K562 (cell line): ENCODE measurements at regions not wholly inside any gene's neighbourhood (a gene's known extent, or its start where the extent isn't known, plus 50 kb on each side); places are given as distances from the start of the nearest gene placed in this dataset.

Source experiments
- ATAC-seq: fragments of 200-7000 bp; cut with Tn5 transposase; 3 replicates; pipeline ENCODE4 v1.9.1; 2020; ENCODE audit warnings: moderate library complexity
- BruUV-seq: library from RNA; stranded (reverse); fragments of 400-500 nt; replicated peaks from 2 replicates; lab custom pipeline; 2021; lab: Mats Ljungman, UMichigan
- CTCF ChIA-PET: fragments of 300-600 bp; formaldehyde crosslinking; extraction: SDS; loops from one replicate; lab custom pipeline; 2021; ENCODE audit warnings: low intra/inter-chr PET ratio; lab: Yijun Ruan, JAX
- POLR2A ChIA-PET: fragments of 300-600, 350-650 bp; sonication (Branson Sonifier 250); formaldehyde crosslinking; extraction: SDS; loops from one replicate; lab custom pipeline; 2021; ENCODE audit warnings: antibody characterized with exemption, inconsistent platforms; lab: Yijun Ruan, JAX
- DNase-seq, 4 experiments: peaks; one replicate each; pipeline versions ENCODE4 v3.0.0 to v3.0.0-alpha.2; 2011 to 2018; ENCODE audit warnings: low spot score in 3 of 4, mixed read lengths in 3 of 4; ENCODE audit errors: extremely low read depth in 1 of 4
- FAIRE-seq: peaks from 2 replicates; lab custom pipeline; 2011; peaks lifted over from hg19 to GRCh38; lab: Jason Lieb, UNC
- H2AFZ ChIP-seq: 2 replicates; pipeline ENCODE4 v1.6.0; 2011; ENCODE audit warnings: low read depth, low read length, control low read depth, inconsistent platforms
- H3K27ac ChIP-seq: fragments of 200-600 bp; 3 replicates; pipeline ENCODE4 v1.8.0; 2011; ENCODE audit warnings: low read depth, mild to moderate bottlenecking, control low read depth, inconsistent platforms, low read length, moderate library complexity, mixed read lengths; ENCODE audit errors: extremely low read depth
- H3K27me3 ChIP-seq, 2 experiments: fragments of 300-600 bp in 1 of 2; 2 replicates in 1 of 2; 3 replicates in 1 of 2; pipeline versions ENCODE4 v1.6.0 to v1.8.0; 2011; ENCODE audit warnings: inconsistent platforms in 2 of 2, low read length in 2 of 2, mild to moderate bottlenecking in 1 of 2, mixed read lengths in 1 of 2, moderate library complexity in 1 of 2; ENCODE audit not compliant: control insufficient read depth in 2 of 2, insufficient read depth in 2 of 2
- H3K36me3 ChIP-seq: fragments of 300-600 bp; 3 replicates; pipeline ENCODE4 v1.8.0; 2011; ENCODE audit warnings: mild to moderate bottlenecking, low read length, inconsistent platforms; ENCODE audit not compliant: control insufficient read depth, insufficient read depth
- H3K4me1 ChIP-seq, 2 experiments: fragments of 200-600 bp in 1 of 2; replicated peaks in 1 of 2; 2 replicates in 1 of 2; 3 replicates in 1 of 2; pipeline versions ENCODE4 v1.5.1 to v1.8.0; 2011; ENCODE audit warnings: inconsistent platforms in 2 of 2, low read length in 2 of 2, mild to moderate bottlenecking in 1 of 2, mixed read lengths in 1 of 2, moderate library complexity in 1 of 2; ENCODE audit not compliant: control insufficient read depth in 2 of 2, insufficient read depth in 2 of 2
- H3K4me2 ChIP-seq: 2 replicates; pipeline ENCODE4 v1.6.1; 2011; ENCODE audit warnings: low read length, control low read depth, inconsistent platforms, mixed read lengths; ENCODE audit not compliant: insufficient read depth
- H3K4me3 ChIP-seq: fragments of 200-600 bp; sonication (generic), shearing (Covaris generic); 2 replicates; pipeline ENCODE4 v1.5.1; 2016; ENCODE audit warnings: control low read depth, inconsistent platforms
- H3K79me2 ChIP-seq: fragments of 200-600 bp; 3 replicates; pipeline ENCODE4 v1.8.0; 2011; ENCODE audit warnings: low read length, inconsistent platforms; ENCODE audit not compliant: control insufficient read depth, insufficient read depth
- H3K9ac ChIP-seq, 2 experiments: 2 replicates each; pipeline versions ENCODE4 v1.6.0 to v1.6.1; 2011; ENCODE audit warnings: low read depth in 2 of 2, low read length in 2 of 2, control low read depth in 1 of 2, inconsistent platforms in 1 of 2, mild to moderate bottlenecking in 1 of 2, mixed read lengths in 1 of 2; ENCODE audit not compliant: insufficient read depth in 1 of 2
- H3K9me1 ChIP-seq: one replicate; pipeline ENCODE4 v1.6.0; 2011; ENCODE audit warnings: inconsistent platforms, mild to moderate bottlenecking, low read length, moderate library complexity; ENCODE audit not compliant: control insufficient read depth, insufficient read depth
- H3K9me3 ChIP-seq: replicated peaks from 2 replicates; pipeline ENCODE4 v1.5.1; 2011; ENCODE audit warnings: low read depth, low read length, inconsistent platforms; ENCODE audit not compliant: control insufficient read depth, insufficient read depth
- H4K20me1 ChIP-seq: replicated peaks from 2 replicates; pipeline ENCODE4 v1.6.1; 2011; ENCODE audit warnings: low read length, inconsistent platforms, mixed read lengths; ENCODE audit not compliant: control insufficient read depth, insufficient read depth
- AFF4 ChIP-seq: sonication (generic); formaldehyde crosslinking; IDR thresholded peaks from 2 replicates; pipeline ENCODE4 v1.8.0; 2023; ENCODE audit warnings: mild to moderate bottlenecking, missing genetic modification reagents
- CHD4 ChIP-seq: fragments of 200-600 bp; sonication (generic); IDR thresholded peaks from 3 replicates; pipeline ENCODE4 v1.6.1; 2012; ENCODE audit warnings: low read depth, mild to moderate bottlenecking, mixed read lengths, low read length, inconsistent platforms; ENCODE audit not compliant: insufficient read depth, insufficient replicate concordance, poor library complexity, severe bottlenecking
- CREM ChIP-seq: IDR thresholded peaks from 2 replicates; pipeline ENCODE4 v1.6.1; 2014; ENCODE audit warnings: antibody characterized with exemption, low read depth
- DMBX1 ChIP-seq: fragments of 250-450 bp; sonication (Bioruptor Pico); IDR thresholded peaks from 2 replicates; pipeline ENCODE4 v1.8.0; 2022; ENCODE audit warnings: inconsistent platforms, mild to moderate bottlenecking, moderate library complexity, borderline replicate concordance
- ESRRA ChIP-seq: fragments of 450-650 bp; IDR thresholded peaks from 2 replicates; pipeline ENCODE4 v1.6.1; 2014; ENCODE audit warnings: low read depth, mild to moderate bottlenecking, moderate library complexity, borderline replicate concordance
- IFI16 ChIP-seq: fragments of 250-450 bp; sonication (Bioruptor Pico); IDR thresholded peaks from 2 replicates; pipeline ENCODE4 v2.1.2; 2022; ENCODE audit warnings: mild to moderate bottlenecking, inconsistent platforms
- KDM4B ChIP-seq, 2 experiments: fragments of 450-650 bp in 1 of 2; sonication (generic) in 1 of 2; IDR thresholded peaks; 2 replicates each; pipeline ENCODE4 v1.6.1; 2016 to 2017; ENCODE audit warnings: borderline replicate concordance in 2 of 2, antibody characterized with exemption in 1 of 2, low read depth in 1 of 2, mild to moderate bottlenecking in 1 of 2
- MAFK ChIP-seq: IDR thresholded peaks from 2 replicates; pipeline ENCODE4 v1.6.1; 2011; ENCODE audit warnings: low read length, improper control_type of control experiment
- MNT ChIP-seq, 2 experiments: fragments of 450-650 bp; conservative IDR thresholded peaks; 2 replicates each; pipeline ENCODE4 v1.6.1; 2017; ENCODE audit warnings: mild to moderate bottlenecking in 2 of 2, moderate library complexity in 2 of 2
- NFE2 ChIP-seq: IDR thresholded peaks from 2 replicates; pipeline ENCODE4 v1.6.1; 2014; ENCODE audit warnings: antibody characterized with exemption, low read depth
- TEAD2 ChIP-seq: fragments of 450-650 bp; IDR thresholded peaks from 2 replicates; pipeline ENCODE4 v1.6.1; 2016; ENCODE audit warnings: missing genetic modification characterization, control low read depth, missing compliant biosample characterization
- ZFX ChIP-seq: sonication (generic); formaldehyde crosslinking; IDR thresholded peaks from 2 replicates; pipeline ENCODE4 v1.8.0; 2022; ENCODE audit warnings: mild to moderate bottlenecking, missing genetic modification reagents, moderate library complexity
- ZKSCAN3 ChIP-seq: fragments of 250-450 bp; sonication (Bioruptor Pico); IDR thresholded peaks from 2 replicates; pipeline ENCODE4 v1.4.0; 2020
- ZNF224 ChIP-seq: sonication (generic); formaldehyde crosslinking; IDR thresholded peaks from 2 replicates; pipeline ENCODE4 v1.8.0; 2022; ENCODE audit warnings: mild to moderate bottlenecking, missing genetic modification reagents
- ZNF408 ChIP-seq: fragments of 250-450 bp; sonication (Bioruptor Pico); IDR thresholded peaks from 2 replicates; pipeline ENCODE4 v1.4.0; 2020; ENCODE audit warnings: low read depth, mild to moderate bottlenecking, moderate library complexity
- ZNF707 ChIP-seq: fragments of 250-450 bp; sonication (Bioruptor Pico); conservative IDR thresholded peaks from 2 replicates; pipeline ENCODE4 v1.8.0; 2022; ENCODE audit warnings: inconsistent platforms, mild to moderate bottlenecking, moderate library complexity
- ZNF780A ChIP-seq: fragments of 250-450 bp; sonication (Bioruptor Pico); IDR thresholded peaks from 2 replicates; pipeline ENCODE4 v1.5.0; 2021; ENCODE audit warnings: mild to moderate bottlenecking
- in situ Hi-C: fragments of 300-500 bp; cut with MboI; formaldehyde crosslinking; loops from 4 replicates; pipeline ENCODE4 v1.15.0; 2018; ENCODE audit warnings: inconsistent platforms, mixed read lengths
- intact Hi-C: fragments of 100-400 bp; cut with micrococcal nuclease; formaldehyde crosslinking; loops from 2 replicates; pipeline ENCODE4 v1.14.2; 2022

DNA sequence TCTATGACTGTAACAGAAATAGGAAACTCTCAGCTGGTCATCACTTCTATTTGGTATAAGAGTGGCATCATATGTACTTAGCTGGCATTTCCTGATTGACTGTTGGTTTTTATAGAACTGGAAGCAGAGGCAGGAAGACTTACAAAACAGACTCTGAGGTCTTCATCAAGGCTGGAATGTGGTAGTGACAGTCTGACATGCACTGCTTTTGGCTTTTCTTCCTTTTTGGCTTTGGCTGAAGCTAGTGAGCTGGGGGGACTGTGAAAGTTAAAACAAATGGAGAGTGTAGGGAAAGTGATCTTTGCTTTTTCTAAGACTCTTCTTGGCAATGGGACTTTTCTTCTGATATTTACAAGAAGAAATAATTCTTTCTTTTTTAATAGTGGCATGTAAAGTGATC is 121.1 kb upstream of the SLC4A4 start:
- intact Hi-C loops, result no loop called here
- BruUV-seq, result no TSS peak
- Histone ChIP-seq H3K4me3 (no peak overlapping the region), H3K9me1 (no peaks in the 10 kb centered on the region), H3K27ac (no peak overlapping the region), H3K36me3 (no peaks in the 10 kb centered on the region), H3K9ac (no peak overlapping the region), H3K4me1 (no peaks in the 10 kb centered on the region), H3K9me3 (no peaks in the 10 kb centered on the region), H2AFZ (no peak overlapping the region), H3K27me3 (peaks cover 0 to 5% of the 10 kb centered on the region in 2 experiments; a peak in 2 of 5 replicates), H3K79me2 (no peaks in the 10 kb centered on the region), H4K20me1 (no peaks in the 10 kb centered on the region), H3K4me2 (no peak overlapping the region)
- DNase-seq (no peak), ATAC-seq (no peak), FAIRE-seq (no peak)
- ChIA-PET POLR2A (no interaction called here), CTCF (no interaction called here)
- no peak for TF ChIP-seq CREM
- no peak for TF ChIP-seq NFE2
- TF ChIP-seq AFF4 (CRISPR knock-in tag), result no peak
- no peak for TF ChIP-seq MAFK
- TF ChIP-seq ZKSCAN3, result no peak
- no peak for TF ChIP-seq KDM4B (IDR thresholded peaks at IDR 0.05; ENCODE audit: borderline replicate concordance in 2 of 2, low read depth in 1 of 2)
- no peak for TF ChIP-seq MNT (conservative IDR thresholded peaks at IDR 0.05)
- TF ChIP-seq ZNF224, result no peak
- TF ChIP-seq ZNF780A, result no peak
- TF ChIP-seq ZNF408 (CRISPR knock-in tag), result no peak
- TF ChIP-seq DMBX1, result no peak
- TF ChIP-seq IFI16 (CRISPR knock-in tag), result no peak
- TF ChIP-seq ZFX (CRISPR knock-in tag), result no peak
- TF ChIP-seq CHD4, result no peak
- no peak for TF ChIP-seq TEAD2 (tag)
- TF ChIP-seq ZNF707, result no peak
- TF ChIP-seq ESRRA, result no peak
- in situ Hi-C loops, result no loop called here
